ENCODE measurements at regions not wholly inside any gene's neighbourhood (a gene's known extent, or its start where the extent isn't known, plus 50 kb on each side); places are given as distances from the start of the nearest gene placed in this dataset.

DNA sequence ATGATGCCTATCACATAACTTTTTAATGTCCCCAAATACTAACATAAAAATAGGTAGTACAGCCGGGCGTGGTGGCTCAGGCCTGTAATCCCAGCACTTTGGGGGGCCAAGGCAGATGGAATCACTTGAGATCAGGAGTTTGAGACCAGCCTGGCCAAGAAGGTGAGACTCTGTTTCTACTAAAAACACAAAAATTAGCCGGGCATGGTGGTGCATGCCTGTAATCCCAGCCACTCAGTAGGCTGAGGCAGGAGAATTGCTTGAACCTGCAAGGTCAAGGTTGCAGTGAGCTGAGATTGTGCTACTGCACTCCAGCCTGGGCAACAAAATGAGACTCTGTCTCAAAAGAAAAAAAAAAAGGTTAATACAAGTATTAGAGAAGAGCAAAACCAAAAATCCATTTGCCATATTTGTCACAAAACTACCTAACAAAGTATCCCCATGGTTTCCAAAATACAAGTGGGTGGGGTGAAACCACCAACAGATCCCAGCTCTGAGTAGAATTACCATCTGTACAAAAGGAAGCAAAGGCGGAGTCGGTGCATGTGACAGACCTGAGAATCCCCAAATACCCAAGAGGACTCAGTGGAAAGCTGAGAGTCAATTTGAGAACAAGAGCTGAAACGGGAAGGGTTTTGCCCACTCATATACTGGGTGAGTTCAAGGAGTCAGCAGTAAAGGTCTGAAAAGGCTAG lies 113.2 kb downstream of the TOMM20 start:
- CTCF ChIA-PET = interaction anchor here (0.9 to 2.7 kb wide), 5 partner anchors 35 to 516 kb away, joined by 3 to 8 read pairs (median 6); no protein-coding TSS in a partner anchor
- ATAC-seq (ENCODE audit: low read depth) (peak; percentile 22), DNase-seq (peak; percentile 46)
- Mint-ChIP-seq H3K36me3 (ENCODE audit: low read depth) (no peaks in the 10 kb centered on the region), H3K4me3 (peak overlapping the region; percentile 72), H3K27me3 (no peaks in the 10 kb centered on the region), H3K4me1 (peaks cover 91% of the 10 kb centered on the region), H3K27ac (peak overlapping the region; percentile 99), H3K9me3 (no peaks in the 10 kb centered on the region)
- TF ChIP-seq, protein P1, sequence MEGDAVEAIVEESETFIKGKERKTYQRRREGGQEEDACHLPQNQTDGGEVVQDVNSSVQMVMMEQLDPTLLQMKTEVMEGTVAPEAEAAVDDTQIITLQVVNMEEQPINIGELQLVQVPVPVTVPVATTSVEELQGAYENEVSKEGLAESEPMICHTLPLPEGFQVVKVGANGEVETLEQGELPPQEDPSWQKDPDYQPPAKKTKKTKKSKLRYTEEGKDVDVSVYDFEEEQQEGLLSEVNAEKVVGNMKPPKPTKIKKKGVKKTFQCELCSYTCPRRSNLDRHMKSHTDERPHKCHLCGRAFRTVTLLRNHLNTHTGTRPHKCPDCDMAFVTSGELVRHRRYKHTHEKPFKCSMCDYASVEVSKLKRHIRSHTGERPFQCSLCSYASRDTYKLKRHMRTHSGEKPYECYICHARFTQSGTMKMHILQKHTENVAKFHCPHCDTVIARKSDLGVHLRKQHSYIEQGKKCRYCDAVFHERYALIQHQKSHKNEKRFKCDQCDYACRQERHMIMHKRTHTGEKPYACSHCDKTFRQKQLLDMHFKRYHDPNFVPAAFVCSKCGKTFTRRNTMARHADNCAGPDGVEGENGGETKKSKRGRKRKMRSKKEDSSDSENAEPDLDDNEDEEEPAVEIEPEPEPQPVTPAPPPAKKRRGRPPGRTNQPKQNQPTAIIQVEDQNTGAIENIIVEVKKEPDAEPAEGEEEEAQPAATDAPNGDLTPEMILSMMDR (IDR thresholded peaks at IDR 0.05) = no peak
- POLR2A ChIA-PET = interaction anchor here (0.6 to 5.2 kb wide), 28 partner anchors 9 to 416 kb away, joined by 3 to 115 read pairs (median 6); partner anchors contain the start of gene IRF2BP2
- intact Hi-C loops (cut with micrococcal nuclease) = loop anchor here (1.0 kb wide), 2 partner anchors 243 to 516 kb away; no protein-coding TSS in a partner anchor

DNA sequence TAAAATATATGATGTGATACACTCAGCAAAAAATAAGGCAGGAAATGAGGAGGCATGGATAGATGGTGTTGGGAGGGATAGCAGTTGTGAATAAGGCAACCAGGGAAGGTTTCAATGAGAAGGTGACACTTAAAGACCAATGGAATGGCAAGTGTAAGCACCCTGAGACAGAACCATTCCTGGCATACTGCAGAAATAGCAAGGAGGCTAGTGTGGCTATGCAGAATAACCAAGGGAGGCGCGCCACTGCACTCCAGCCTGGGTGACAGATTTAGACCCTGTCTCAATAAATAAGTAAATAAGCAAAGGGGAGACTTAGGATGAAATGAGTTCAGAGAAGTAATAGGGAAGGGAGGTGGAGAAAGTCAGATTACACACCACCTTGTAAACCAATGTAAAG lies 113.9 kb downstream of the TOMM20 start:
- H3K36me3 Mint-ChIP-seq (ENCODE audit: low read depth) = no peaks in the 10 kb centered on the region
- POLR2A ChIA-PET = interaction anchor here (1.9 to 5.2 kb wide), 7 partner anchors 20 to 405 kb away, joined by 8 to 115 read pairs (median 29); partner anchors contain the start of gene IRF2BP2
- H3K4me3 Mint-ChIP-seq = no peak overlapping the region

DNA sequence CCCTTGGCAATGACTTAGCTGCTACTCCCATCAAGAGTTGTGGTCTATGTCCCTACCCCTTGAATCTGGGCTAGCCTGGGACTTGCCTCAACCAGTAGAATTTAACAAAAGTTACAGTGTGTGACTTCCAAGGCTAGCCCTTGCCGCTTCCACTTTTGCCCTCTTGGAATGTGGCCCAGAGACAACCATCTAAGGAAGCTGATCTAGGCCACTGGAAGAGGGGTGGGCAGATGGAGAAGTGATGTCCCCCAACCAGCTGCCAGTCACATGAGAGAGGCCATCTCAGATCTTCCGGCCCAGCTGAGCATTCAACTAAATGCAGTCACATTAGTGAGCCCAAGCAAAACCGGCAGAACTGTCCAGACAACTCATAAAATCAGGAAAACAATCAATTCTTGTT lies 115.1 kb downstream of the TOMM20 start:
- Mint-ChIP-seq H3K9me3 (no peaks in the 10 kb centered on the region), H3K36me3 (ENCODE audit: low read depth) (no peaks in the 10 kb centered on the region), H3K27ac (peak overlapping the region; percentile 99), H3K4me1 (peaks cover 97% of the 10 kb centered on the region), H3K27me3 (no peaks in the 10 kb centered on the region), H3K4me3 (no peak overlapping the region)
- intact Hi-C loops (cut with micrococcal nuclease) = no loop called here
- POLR2A ChIA-PET = interaction anchor here (0.8 to 6.6 kb wide), 5 partner anchors 21 to 404 kb away, joined by 3 to 142 read pairs (median 4); partner anchors contain the start of gene IRF2BP2
- TF ChIP-seq, protein P1 (IDR thresholded peaks at IDR 0.05) = no peak
- no peak for ATAC-seq (ENCODE audit: low read depth)
- CTCF ChIA-PET = interaction anchor here (0.7 kb wide), 1 partner anchor 34 kb away, joined by 3 read pairs; no protein-coding TSS in a partner anchor
- DNase-seq = no peak

More for the DNA sequence above, 113.9 kb downstream of the TOMM20 start:
- H3K9me3 Mint-ChIP-seq = no peaks in the 10 kb centered on the region
- CTCF ChIA-PET = interaction anchor here (2.7 kb wide), 1 partner anchor 69 kb away, joined by 8 read pairs; no protein-coding TSS in a partner anchor
- TF ChIP-seq, protein P1 (IDR thresholded peaks at IDR 0.05) = no peak
- ATAC-seq (ENCODE audit: low read depth) (no peak), DNase-seq (no peak)
- intact Hi-C loops (cut with micrococcal nuclease) = loop anchor here (1.0 kb wide), 2 partner anchors 242 to 515 kb away; no protein-coding TSS in a partner anchor
- H3K27me3 Mint-ChIP-seq = no peaks in the 10 kb centered on the region
- peaks cover 97% of the 10 kb centered on the region for H3K4me1 Mint-ChIP-seq
- peak overlapping the region; percentile 99 for H3K27ac Mint-ChIP-seq

DNA sequence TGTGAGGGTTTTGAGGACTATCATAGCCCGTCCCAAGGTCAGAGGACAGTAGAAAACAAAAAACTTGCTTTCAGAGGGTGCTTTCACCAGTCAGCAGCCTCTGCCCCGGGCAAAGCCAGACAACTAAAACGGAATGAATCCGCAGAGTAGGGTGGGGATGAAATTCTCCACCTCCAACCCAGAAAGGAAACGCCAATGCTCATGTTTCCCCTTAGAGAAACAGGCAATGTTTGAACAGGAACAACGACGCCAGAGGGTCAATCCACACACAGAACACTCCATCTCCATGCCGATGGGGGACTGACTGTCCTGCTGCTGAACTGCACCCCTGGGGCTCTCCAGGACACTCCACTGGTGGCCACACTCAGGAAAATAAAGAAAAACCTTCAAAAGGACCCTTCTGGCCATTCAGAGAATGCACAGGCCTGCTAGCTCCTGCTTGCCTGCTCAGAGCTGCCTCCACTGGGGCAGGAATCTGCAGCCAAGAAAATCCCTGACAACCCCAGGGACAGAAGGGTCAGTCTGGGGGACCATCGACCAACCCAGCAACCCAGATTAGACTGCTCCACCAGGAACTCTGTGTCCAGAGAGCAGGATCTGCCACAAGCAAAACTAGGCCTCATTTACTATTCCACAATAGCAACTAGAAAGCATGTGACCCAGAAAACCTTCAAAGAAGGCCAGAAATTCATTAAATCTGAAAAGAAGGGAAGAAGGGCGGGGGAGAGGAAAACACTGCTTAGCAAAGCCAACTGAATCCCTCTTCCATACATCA lies 116.0 kb downstream of the TOMM20 start:
- H3K4me1 Mint-ChIP-seq = peaks cover 95% of the 10 kb centered on the region
- ATAC-seq (ENCODE audit: low read depth) (no peak), DNase-seq (no peak)
- H3K36me3 Mint-ChIP-seq (ENCODE audit: low read depth) = no peaks in the 10 kb centered on the region
- H3K27me3 Mint-ChIP-seq = no peaks in the 10 kb centered on the region
- TF ChIP-seq, protein P1 (IDR thresholded peaks at IDR 0.05) = no peak
- intact Hi-C loops (cut with micrococcal nuclease) = loop anchor here (1.0 kb wide), 1 partner anchor 36 kb away; no protein-coding TSS in a partner anchor
- peak overlapping the region; percentile 99 for H3K27ac Mint-ChIP-seq
- ChIA-PET POLR2A (interaction anchor here (0.5 to 8.7 kb wide), 39 partner anchors 8 to 513 kb away, joined by 3 to 214 read pairs (median 9); partner anchors contain the start of gene IRF2BP2), CTCF (interaction anchor here (0.7 to 3.7 kb wide), 7 partner anchors 33 to 414 kb away, joined by 3 to 31 read pairs (median 3); no protein-coding TSS in a partner anchor)
- no peaks in the 10 kb centered on the region for H3K9me3 Mint-ChIP-seq
- H3K4me3 Mint-ChIP-seq = peak overlapping the region; percentile 47
